GM18907 (cell line): ENCODE measurements at regions not wholly inside any gene's neighbourhood (a gene's known extent, or its start where the extent isn't known, plus 50 kb on each side); places are given as distances from the start of the nearest gene placed in this dataset.
"Not testable (repeated sequence)": the region's sequence is repeated elsewhere in the genome, so short reads cannot be mapped to it uniquely, and the experiment has no call there.

Source experiments
- ATAC-seq: cut with Tn5 transposase; IDR thresholded peaks from one replicate; pipeline ENCODE4 v1.9.1; 2021; ENCODE audit warnings: mild to moderate bottlenecking, moderate library complexity; ENCODE audit not compliant: unreplicated experiment

DNA sequence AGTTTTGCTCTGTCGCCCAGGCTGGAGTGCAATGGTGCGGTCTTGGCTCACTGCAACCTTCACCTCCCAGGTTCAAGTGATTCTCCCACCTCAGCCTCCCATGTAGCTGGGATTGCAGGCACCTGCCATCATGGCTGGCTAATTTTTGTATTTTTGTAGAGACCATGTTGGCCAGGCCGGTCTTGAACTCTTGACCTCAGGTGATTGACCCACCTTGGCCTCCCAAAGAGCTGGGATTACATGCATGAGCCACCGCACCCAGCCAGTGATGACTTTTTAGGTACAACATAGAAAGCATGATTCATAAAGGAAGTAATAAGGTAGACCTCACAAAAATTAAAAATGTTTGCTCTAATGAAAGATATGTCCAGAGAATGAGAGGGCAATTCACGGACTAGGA, 1119.1 kb downstream of the SUCLG1 start:
- not testable (repeated sequence) for ATAC-seq

DNA sequence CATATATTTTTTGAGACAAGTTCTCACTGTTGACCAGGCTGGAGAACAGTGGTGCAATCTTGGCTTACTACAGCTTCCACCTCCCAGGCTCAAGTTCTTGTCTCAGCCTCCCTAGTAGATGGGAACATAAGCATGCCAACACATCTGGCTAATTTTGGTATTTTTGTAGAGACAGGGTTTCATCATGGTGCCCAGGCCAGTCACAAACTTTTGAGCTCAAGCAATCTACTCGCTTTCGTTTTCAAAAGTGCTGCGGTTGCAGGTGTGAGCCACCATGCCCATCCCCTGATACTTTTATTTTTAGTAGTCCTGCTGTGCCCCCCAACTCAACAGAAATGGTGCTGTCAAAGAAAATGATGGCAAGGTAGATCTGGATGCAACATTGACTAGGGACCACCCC, 1127.3 kb downstream of the SUCLG1 start:
- ATAC-seq = no peak

DNA sequence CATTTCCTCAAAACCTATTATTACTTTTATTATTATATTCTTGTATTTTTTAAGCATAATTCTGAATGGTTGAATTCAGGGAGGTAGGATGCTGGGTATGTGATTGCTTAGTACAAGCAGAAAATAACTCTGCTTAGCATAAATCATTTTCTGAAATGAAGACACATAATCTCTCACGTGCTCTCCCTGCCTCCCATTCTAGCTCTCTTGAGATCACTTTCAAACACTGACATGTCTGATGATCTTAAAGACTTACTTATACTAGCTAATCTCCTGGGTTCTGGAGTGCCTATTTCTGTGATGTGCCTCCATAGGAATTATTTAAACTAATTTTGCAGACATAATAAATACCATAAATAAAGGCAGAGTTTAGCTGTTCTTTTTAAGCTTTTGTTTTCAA, 1136.0 kb downstream of the SUCLG1 start:
- ATAC-seq = no peak

DNA sequence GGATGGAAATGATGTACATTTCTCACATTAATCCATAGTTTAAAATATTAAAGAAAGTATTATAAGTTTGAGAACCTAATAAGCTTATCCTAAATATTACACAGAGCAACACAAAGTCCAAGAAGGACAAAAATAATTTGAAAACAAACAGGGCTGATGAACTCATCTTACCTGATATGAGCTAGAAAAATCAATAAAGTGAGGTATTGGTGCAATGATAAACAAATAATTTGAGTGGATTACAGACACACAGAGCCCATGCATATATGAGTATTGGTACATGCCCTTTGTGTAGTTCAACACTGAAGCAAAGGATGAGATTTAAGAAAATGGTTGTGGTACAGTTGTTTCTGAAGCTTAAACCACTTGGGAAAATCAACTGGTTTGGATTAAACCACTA, 1139.0 kb downstream of the SUCLG1 start:
- ATAC-seq = no peak

DNA sequence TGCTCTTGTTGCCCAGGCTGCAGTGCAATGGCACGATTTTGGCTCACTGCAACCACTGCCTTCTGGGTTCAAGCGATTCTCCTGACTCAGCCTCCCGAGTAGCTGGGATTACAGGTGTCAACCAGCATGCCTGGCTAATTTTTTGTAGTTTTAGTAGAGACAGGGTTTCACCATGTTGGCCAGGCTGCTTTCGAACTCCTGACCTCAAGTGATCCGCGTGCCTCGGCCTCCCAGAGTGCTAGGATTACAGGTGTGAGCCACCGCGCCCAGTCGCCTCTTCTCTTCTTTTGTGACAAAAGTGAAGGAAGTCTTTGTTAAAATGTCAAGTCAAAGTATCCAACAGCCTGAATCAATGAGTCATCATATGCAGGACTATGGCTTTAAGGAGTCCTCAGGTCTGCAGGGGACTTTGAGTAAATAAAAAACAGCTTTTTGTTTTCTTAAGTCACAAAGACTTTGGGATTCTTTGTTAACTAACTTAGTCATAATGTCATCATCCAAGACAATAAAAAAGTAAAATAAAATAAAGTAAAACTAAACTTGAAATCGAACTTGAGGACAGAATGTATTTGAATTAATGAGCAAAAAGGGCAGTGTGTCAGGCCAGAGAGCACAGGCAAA, 1153.2 kb downstream of the SUCLG1 start:
- no peak for ATAC-seq

DNA sequence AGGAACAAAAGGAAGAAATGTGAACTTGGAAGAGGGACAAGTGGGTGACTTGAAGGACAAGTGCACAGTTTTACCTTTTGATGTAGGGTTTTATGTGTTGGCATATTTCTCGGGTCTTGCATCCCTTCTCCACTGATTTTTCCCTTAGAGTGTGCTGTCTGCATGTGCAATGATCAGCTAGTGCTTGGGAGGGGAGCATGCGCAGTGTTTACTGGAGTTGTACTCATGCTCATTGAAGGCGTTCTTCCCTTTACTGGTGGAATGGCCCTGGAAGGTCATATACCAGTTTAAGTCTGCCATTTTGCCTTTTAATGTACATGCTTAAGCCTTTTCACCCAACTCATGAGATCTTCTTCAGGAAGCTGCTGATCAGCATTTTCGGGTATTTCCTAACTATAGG, 1168.0 kb downstream of the SUCLG1 start:
- ATAC-seq = no peak

DNA sequence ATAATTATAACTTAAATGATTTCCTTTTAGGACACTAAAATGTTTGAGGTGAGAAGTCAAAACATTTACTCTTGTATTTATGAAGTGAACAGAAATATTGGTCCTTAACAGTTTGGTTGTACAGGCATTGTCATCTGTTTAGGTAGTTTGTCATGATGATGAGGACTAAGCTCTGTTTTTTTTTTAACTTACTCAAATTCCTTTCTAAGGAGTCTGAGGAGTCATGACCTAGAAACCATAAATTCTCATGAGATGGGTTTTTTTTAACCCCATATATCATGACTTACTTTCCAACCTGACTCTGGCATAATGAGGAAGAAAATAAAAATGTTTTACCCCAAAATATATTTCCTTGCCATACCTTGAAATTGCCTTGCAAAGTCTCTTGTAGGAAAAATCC, 1176.2 kb downstream of the SUCLG1 start:
- ATAC-seq = no peak

DNA sequence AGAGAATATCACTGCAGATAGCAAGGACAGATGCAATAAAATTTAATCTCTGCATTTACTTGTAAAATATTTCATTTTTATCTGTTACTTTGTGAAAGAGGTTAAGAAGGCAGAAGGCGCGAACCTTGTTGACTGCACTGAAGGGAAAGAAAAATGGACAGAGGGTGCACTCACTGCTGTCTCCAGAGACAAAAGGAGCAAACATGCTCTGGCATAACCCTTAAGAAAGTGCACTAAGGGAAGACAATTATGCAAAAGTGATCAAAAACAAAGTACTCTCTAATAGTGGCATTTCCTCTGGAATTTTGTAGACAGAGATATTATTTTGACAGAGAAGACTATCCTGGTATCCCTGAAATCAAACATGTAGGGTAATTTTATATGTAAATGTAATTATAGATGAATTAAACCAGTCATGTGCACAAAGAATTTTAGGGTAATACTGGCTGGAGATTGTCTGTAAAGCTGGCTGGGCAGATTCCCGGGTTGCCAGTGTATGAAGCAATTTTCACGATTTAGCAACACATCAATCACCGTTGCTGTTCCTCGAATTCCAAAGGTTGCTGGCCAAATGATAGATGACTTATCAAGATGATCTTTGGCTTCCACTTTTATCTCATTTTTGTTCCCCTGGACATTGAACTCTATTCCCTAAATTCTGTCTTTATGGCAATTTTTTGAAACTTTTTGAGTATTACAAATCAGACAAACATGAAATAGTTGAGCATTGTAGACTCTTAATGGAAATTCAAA, 1176.9 kb downstream of the SUCLG1 start:
- no peak for ATAC-seq

DNA sequence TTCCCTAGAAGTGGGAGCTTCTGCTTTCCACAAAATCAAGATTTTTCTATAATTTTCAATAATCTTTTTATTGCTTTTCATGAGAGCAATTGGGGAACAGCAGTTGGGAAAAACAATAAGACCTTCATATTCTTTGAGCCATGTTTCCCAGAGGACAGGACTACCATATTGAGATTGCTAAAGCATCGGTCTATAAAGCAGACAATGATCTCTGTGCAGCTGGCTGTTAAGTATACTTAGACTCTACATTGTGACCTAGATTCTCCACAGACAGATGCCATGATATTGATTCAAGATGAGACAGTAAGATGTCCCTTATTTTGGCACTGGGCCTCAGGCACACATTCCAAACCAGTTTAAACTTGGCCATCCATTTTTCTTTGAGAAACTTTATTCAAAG, 1178.7 kb downstream of the SUCLG1 start:
- no peak for ATAC-seq

DNA sequence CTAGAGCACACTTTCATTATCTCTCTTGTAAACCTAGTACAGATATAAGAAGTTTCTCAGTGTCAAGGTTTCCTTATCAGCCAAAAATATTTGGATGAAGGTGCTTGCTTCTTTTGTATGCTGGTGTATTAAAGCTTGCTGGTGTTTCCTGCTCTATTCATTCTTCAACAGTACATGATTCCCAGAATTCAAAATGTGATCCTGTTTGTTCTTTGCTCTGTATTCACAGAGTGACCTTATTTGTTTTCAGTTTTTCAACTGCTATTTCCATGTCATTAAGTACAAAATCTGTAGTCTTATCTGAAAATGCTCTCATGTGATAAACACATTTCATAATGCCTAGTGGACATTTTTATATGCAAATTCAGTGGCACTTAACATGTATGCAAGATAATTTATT, 1185.8 kb downstream of the SUCLG1 start:
- ATAC-seq = no peak

DNA sequence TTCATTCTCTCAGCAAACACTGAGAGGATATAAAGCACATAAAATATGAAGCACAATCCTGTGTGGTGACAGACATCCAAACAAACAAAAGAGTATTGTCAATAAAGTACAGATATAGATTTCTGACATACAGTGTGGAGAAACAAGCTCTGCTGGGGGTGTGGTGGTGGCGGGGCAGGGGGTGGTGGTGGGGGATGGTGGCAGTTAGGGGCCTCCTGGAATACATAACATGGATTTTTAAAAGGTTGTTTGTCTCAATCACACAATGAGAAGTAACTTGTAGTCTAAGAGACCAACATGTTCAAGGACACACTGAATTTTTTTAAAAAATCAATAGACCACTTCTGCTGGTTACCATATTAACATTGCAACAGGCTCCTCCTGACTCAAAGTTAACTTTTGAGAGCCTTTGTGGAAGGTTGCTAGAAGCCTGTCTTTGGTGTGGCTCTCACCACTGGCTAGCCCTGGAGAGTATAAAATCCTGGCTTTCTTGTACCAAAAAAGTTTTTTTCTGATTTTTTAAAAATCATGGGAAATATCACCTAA, 1197.4 kb downstream of the SUCLG1 start:
- ATAC-seq = no peak

DNA sequence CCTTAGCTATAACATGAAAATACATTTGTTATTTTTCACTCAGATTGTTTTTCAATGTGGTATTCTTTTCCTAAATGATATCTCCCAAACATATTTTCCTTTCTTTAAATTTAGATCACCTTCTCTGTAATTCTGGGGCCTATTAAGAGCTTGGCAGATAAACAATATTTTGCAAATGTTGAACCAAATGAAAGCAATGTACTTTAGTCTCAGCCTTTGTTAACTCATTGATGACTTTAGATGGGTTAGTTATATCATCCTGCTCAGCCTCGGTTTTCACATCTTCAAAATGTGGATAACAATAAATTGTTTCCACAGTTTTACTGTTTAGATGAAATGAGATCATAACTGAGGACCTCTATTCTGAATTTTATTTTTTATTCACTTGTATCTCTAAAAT, 1205.2 kb downstream of the SUCLG1 start:
- ATAC-seq = no peak

DNA sequence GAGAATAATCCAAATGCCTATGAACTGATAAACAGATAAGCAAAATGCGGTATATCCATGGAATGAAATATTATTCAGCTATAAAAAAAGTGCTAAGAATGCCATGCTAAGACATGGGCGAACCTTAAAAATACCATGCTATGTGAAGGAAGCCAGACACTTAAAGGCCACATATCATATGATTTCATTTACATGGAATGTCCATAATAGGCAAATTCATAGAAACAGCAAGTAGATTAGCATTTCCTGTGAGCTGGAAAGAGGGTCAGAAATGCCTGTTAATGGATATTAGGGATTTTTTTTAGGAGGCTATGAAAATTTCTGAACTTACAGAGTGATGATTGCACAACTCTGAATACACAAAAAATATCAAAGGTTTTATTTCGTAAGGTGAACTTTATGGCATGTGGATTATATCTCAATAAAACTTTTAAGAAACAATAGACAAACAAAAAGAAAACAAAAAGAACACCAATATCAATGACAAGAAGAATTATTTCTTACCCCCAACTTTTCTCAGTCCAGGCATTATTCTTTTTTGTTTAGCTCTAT, 1207.7 kb downstream of the SUCLG1 start:
- no peak for ATAC-seq

DNA sequence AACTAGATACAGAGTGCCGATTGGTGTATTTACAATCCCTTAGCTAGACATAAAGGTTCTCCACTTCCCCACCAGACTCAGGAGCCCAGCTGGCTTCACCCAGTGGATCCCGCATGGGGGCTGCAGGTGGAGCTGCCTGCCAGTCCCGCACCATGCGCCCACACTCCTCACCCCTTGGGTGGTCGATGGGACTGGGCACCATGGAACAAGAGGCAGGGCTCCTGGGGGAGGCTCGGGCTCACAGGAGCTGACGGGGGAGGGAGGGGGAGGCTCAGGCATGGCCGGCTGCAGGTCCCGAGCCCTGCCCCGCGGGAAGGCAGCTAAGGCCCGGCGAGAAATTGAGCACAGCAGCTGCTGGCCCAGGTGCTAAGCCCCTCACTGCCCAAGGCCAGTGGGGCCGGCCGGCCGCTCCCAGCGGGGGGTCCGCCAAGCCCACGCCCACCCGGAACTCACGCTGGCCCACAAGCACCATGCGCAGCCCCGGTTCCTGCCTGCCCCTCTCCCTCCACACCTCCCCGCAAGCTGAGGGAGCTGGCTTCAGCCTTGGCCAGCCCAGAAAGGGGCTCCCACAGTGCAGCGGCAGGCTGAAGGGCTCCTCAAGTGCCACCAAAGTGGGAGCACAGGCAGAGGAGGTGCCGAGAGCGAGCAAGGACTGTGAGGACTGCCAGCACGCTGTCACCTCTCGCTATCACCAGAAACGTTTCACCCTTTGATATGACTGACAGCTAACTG, 1213.1 kb downstream of the SUCLG1 start:
- not testable (repeated sequence) for ATAC-seq

DNA sequence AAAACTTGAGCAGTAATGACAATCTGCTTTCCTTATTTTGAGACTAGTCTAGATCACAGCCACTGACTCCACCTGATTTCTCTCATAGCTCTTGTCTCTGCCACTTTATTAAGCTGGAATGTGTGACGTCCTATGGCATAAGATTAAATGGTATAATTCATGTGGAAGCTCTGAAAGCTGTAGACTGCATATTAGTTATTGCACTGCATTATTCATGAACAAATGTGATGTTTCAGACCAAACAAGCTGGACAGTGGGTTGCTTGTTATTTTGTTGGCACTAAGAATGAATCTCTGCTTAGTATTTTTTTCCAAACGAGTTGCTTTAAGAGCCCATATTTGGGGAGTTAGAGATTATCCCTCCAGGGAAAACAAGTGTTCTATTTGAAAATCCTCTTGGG, 1218.5 kb downstream of the SUCLG1 start:
- ATAC-seq = no peak

DNA sequence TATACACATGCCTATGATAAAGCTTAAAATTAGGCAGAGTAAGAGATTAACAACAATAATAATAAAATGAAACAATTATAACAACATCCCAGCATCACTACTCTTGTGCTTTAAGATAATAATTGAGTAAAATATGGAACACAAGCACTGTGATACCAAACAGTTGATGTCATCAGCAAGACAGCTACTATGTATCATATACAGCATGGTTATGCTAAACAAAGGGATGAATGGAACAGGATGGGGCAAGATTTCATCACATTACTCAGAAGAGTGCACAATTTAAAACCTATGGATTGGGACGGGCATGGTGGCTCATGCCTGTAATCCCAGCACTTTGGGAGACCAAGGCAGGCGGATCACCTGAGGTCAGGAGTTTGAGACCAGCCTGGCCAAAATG, 1221.0 kb downstream of the SUCLG1 start:
- no peak for ATAC-seq

DNA sequence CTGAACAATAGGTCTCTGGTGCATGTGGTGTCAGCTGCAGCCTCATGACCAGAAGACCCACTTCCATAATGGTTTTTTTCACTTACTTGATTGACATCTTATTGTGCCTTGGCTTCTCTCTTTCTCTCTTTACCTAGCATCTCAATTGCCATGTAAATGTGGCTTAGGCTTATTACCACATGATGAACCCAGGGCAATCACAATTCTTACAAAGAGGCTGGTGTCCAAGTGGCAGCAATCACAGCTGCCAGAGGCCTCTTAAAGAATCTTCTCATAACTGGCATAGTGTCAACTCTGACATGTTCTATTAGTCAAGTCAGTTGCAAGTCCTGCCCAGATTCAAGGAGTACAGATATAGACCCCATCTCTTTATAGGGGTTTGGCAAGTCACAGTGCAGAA, 1224.8 kb downstream of the SUCLG1 start:
- ATAC-seq = no peak

DNA sequence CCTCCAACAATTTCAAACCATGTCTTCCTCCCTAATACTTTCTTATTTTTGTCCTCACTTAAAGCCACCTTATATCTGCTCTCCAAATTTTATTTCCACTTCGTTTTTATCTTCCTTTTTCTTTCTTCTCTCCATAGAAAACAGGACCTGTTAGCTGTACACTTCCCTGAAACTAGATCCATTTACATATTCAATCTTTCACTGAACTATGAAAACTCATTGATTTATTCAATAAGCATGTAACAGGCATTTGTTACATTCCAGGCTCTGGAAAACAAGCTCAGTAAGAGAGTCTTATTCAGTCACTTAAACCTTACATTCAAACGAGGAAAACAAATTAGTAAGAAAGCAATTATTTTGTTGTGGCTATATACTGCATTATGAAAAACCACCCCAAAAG, 1225.3 kb downstream of the SUCLG1 start:
- no peak for ATAC-seq

DNA sequence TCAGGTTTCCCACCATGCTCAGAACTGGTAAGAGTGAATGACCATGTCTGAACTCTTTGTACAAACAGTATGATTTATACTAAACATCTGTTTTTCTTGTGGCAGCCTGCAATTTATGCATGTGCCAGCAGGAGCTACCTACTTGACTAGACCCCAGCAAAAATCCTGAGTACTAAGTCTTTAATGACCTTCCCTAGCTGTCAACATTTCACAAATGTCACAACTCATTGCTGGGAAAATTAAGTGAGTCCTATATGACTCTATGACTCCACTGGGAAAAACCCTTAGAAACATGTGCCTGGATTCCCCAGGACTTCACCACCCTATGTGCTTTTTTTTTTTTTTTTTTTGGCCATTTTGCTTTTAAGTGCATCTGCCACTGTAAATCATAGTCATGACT, 1225.8 kb downstream of the SUCLG1 start:
- no peak for ATAC-seq

DNA sequence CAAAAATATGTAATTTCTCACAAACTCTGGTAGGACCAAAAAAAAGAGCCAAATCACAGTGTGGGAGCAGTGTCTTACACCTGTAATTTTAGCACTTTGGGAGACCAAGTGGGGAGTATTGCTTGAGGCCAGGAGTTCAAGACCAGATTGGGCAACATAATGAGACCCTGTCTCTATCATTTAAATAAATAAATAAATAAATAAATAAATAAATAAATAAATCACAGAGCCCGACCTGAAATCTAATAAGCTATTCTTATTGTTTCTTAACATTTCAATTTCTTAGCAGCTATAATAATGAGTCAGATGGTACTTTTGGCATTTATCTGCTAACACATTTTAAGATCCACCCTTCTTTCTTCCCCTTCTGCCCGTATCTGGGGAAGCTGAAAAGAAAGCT, 1229.6 kb downstream of the SUCLG1 start:
- ATAC-seq = no peak

DNA sequence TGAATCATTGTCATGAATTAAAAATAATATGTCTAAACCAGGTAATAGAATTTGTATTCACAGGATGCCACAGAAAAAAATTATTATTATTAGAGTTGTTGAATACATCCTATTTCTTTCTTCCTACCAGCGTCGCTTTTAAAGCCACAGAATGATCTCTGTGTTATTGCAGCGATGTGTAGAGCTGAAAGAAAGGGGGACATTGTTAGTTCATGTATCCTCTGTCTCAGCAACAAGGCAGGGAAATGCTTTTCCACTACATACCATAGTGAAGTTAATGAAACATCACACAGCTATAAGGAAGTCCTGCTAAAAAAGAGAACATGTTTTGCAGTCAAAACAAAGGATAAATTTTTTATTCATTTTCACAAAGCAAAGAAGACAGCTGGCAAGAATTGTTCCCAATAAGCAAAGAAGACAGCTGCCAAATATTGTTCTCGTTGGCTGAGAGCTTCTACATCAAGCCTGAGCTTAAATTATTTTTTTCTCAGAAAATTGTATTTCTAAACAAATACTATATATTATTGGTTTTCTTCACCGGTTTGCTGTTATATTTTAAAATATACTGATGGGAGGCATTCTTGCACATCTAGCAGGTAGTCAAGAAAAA, 1234.4 kb downstream of the SUCLG1 start:
- ATAC-seq = no peak
